Loucy (cell line): ENCODE measurements at regions not wholly inside any gene's neighbourhood (a gene's known extent, or its start where the extent isn't known, plus 50 kb on each side); places are given as distances from the start of the nearest gene placed in this dataset.

Source experiments
- H2AFZ ChIP-seq: fragments of 200-600 bp; sonication (generic); 2 replicates; pipeline ENCODE4 v1.6.0; 2016; ENCODE audit warnings: antibody characterized with exemption, mild to moderate bottlenecking, low read length, moderate library complexity
- H3F3A ChIP-seq: fragments of 200-600 bp; 2 replicates; pipeline ENCODE4 v1.6.0; 2016; ENCODE audit warnings: antibody characterized with exemption, low read depth, mild to moderate bottlenecking
- H3K27me3 ChIP-seq: fragments of 200-600 bp; sonication (generic); 2 replicates; pipeline ENCODE4 v1.6.1; 2014; ENCODE audit warnings: low read length, mild to moderate bottlenecking; ENCODE audit not compliant: insufficient read depth, poor library complexity, severe bottlenecking
- H3K36me3 ChIP-seq: fragments of 200-600 bp; sonication (generic); 2 replicates; pipeline ENCODE4 v1.6.1; 2016; ENCODE audit warnings: low read length; ENCODE audit not compliant: insufficient read depth
- H3K4me1 ChIP-seq: fragments of 200-600 bp; sonication (generic); 2 replicates; pipeline ENCODE4 v1.5.1; 2014; ENCODE audit warnings: low read length, mild to moderate bottlenecking; ENCODE audit not compliant: insufficient read depth, poor library complexity, severe bottlenecking
- H3K4me2 ChIP-seq: fragments of 200-600 bp; sonication (generic); 2 replicates; pipeline ENCODE4 v1.6.0; 2014; ENCODE audit warnings: antibody characterized with exemption, low read length, low read depth, mild to moderate bottlenecking; ENCODE audit not compliant: poor library complexity, severe bottlenecking
- H3K4me3 ChIP-seq: fragments of 200-600 bp; sonication (generic); 2 replicates; pipeline ENCODE4 v1.5.1; 2014; ENCODE audit warnings: low read length, mild to moderate bottlenecking, mixed read lengths; ENCODE audit not compliant: poor library complexity, severe bottlenecking
- H3K79me2 ChIP-seq: fragments of 200-600 bp; sonication (generic); 2 replicates; pipeline ENCODE4 v1.6.1; 2014; ENCODE audit warnings: low read length; ENCODE audit not compliant: insufficient read depth
- H3K9ac ChIP-seq: fragments of 200-600 bp; sonication (generic); 2 replicates; pipeline ENCODE4 v1.6.0; 2014; ENCODE audit warnings: mild to moderate bottlenecking, low read depth, low read length, moderate library complexity; ENCODE audit not compliant: poor library complexity, severe bottlenecking
- H3K9me2 ChIP-seq: fragments of 200-600 bp; sonication (generic); replicated peaks from 2 replicates; pipeline ENCODE4 v1.6.1; 2016; ENCODE audit warnings: low read depth, low read length, mixed read lengths
- H3K9me3 ChIP-seq: fragments of 200-600 bp; sonication (generic); 2 replicates; pipeline ENCODE4 v1.6.1; 2014; ENCODE audit warnings: mild to moderate bottlenecking, antibody characterized with exemption, low read length, low read depth; ENCODE audit not compliant: insufficient read depth
- H4K20me1 ChIP-seq: fragments of 200-600 bp; sonication (generic); 2 replicates; pipeline ENCODE4 v1.6.0; 2014; ENCODE audit warnings: antibody characterized with exemption, low read length, mild to moderate bottlenecking; ENCODE audit not compliant: insufficient read depth, poor library complexity, severe bottlenecking
- EZH2phosphoT487 ChIP-seq: fragments of 200-600 bp; IDR thresholded peaks from 2 replicates; pipeline ENCODE4 v1.6.1; 2018; ENCODE audit warnings: antibody characterized with exemption, mild to moderate bottlenecking, moderate library complexity, borderline replicate concordance
- TF ChIP-seq, protein P1 (sequence below): fragments of 200-600 bp; sonication (generic); conservative IDR thresholded peaks from 2 replicates; pipeline ENCODE4 v1.5.1; 2014; ENCODE audit warnings: mild to moderate bottlenecking, antibody characterized with exemption, low read length

DNA sequence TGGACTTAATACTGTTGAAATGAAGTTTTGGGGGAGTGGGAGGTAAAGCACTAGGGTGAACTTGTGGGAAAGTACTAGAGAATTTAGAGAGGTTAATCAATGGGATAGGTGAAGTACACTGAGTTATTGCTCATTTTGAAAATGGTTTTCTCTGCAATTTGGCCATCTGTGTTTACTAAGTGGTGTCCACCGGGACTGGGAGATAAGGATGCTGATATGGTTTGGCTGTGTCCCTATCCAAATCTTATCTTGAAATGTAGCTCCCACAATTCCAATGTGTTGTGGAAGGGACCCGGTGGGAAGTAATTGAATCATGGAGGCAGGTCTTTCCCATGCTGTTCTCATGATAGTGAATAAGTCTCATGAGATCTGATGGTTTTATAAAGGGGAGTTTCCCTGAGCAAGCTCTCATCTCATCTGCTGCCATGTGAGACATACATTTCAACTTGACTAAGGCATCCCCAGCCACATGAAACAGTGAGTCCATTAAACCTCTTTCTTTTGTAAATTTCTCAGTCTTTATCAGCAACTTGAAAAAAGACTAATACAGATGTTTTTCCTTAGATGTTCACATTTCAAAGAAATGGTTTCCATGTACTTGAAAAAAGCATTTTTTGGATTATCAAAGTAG is 1569.4 kb upstream of the PRR20A start:
- H2AFZ ChIP-seq: no peak overlapping the region

DNA sequence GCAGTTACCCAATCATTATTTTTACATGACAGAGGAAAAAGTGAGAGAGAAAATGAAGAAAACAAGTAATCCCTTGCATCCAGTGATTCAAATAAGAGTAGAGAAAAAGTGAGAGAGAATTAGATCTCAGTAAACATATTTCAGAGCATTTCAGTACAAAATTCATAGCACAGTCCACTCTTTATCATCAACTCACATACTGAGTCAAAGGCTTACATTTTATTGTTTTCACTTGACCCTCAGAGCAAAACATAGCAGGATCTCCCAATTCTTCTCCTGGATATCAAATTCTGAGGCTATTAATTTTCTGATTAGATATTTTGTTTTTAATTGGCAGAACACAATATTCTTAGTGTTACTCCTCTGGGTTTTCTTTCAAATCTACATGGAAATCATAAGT is 1568.3 kb upstream of the PRR20A start:
- Histone ChIP-seq H3K4me2 (no peak overlapping the region), H3K27me3 (no peaks in the 10 kb centered on the region), H3K9me3 (no peaks in the 10 kb centered on the region), H3F3A (no peaks in the 10 kb centered on the region), H2AFZ (no peak overlapping the region), H3K79me2 (no peaks in the 10 kb centered on the region), H3K4me1 (no peaks in the 10 kb centered on the region), H3K4me3 (no peak overlapping the region), H4K20me1 (no peaks in the 10 kb centered on the region), H3K36me3 (no peaks in the 10 kb centered on the region), H3K9ac (no peak overlapping the region), H3K9me2 (no peaks in the 10 kb centered on the region)
- TF ChIP-seq EZH2phosphoT487: no peak
- TF ChIP-seq, protein P1, sequence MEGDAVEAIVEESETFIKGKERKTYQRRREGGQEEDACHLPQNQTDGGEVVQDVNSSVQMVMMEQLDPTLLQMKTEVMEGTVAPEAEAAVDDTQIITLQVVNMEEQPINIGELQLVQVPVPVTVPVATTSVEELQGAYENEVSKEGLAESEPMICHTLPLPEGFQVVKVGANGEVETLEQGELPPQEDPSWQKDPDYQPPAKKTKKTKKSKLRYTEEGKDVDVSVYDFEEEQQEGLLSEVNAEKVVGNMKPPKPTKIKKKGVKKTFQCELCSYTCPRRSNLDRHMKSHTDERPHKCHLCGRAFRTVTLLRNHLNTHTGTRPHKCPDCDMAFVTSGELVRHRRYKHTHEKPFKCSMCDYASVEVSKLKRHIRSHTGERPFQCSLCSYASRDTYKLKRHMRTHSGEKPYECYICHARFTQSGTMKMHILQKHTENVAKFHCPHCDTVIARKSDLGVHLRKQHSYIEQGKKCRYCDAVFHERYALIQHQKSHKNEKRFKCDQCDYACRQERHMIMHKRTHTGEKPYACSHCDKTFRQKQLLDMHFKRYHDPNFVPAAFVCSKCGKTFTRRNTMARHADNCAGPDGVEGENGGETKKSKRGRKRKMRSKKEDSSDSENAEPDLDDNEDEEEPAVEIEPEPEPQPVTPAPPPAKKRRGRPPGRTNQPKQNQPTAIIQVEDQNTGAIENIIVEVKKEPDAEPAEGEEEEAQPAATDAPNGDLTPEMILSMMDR: no peak

More for the DNA sequence above, 1569.4 kb upstream of the PRR20A start:
- no peaks in the 10 kb centered on the region for H3K36me3 ChIP-seq
- H3F3A ChIP-seq: no peaks in the 10 kb centered on the region
- H3K9ac ChIP-seq: no peak overlapping the region
- H3K4me1 ChIP-seq: no peaks in the 10 kb centered on the region
- H3K4me3 ChIP-seq: no peak overlapping the region
- no peaks in the 10 kb centered on the region for H4K20me1 ChIP-seq
- H3K79me2 ChIP-seq: no peaks in the 10 kb centered on the region
- TF ChIP-seq EZH2phosphoT487: no peak
- TF ChIP-seq, protein P1: no peak
- H3K9me3 ChIP-seq: no peaks in the 10 kb centered on the region
- no peak overlapping the region for H3K4me2 ChIP-seq
- H3K9me2 ChIP-seq: no peaks in the 10 kb centered on the region
- H3K27me3 ChIP-seq: no peaks in the 10 kb centered on the region

DNA sequence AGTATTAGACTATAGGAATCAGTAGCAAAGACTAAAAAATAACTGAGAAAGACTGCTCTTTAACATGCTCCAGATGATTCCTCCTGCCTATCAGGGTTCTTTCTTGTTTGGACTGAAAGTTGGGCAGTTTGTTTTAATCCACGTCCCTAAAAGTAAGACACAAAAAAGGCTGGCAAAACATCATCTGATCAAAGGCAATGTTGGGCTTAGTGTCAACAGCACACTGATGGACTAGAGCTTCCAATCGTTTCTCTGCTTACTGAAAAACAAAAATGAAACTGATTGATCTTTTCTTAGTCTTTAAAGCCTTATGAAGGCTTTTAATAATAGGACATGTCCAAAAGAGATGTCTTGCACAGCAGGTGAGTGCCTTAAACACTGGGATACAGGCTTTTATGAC is 1567.9 kb upstream of the PRR20A start:
- no peaks in the 10 kb centered on the region for H3K9me2 ChIP-seq
- no peaks in the 10 kb centered on the region for H3K27me3 ChIP-seq
- TF ChIP-seq, protein P1: no peak
- no peak for TF ChIP-seq EZH2phosphoT487
- no peak overlapping the region for H2AFZ ChIP-seq
- H3K36me3 ChIP-seq: no peaks in the 10 kb centered on the region
- no peak overlapping the region for H3K4me2 ChIP-seq
- no peak overlapping the region for H3K9ac ChIP-seq
- no peaks in the 10 kb centered on the region for H3K9me3 ChIP-seq
- H3K4me1 ChIP-seq: no peaks in the 10 kb centered on the region
- H3F3A ChIP-seq: no peaks in the 10 kb centered on the region
- no peak overlapping the region for H3K4me3 ChIP-seq
- H4K20me1 ChIP-seq: no peaks in the 10 kb centered on the region
- H3K79me2 ChIP-seq: no peaks in the 10 kb centered on the region
